ENCODE measurements at regions not wholly inside any gene's neighbourhood (a gene's known extent, or its start where the extent isn't known, plus 50 kb on each side); places are given as distances from the start of the nearest gene placed in this dataset.

DNA sequence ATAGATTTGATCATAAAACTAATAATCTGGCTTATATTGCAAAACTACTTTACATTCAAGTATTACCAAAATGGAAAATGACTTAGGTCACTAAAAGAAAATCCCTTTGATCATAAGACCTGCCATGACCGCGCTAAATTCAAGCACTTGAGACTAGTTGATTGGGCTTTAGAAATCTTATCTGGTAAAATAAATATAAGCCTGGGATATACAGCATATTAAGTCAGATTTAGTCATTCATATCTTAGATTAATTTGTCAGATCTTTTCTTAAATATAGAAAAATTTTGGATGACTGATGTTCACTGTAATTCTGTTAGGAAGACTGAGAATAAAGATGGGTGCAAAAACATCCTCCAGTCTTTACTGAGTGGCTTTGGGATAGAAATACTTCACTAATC lies 450.0 kb downstream of the HTR7 start:
- TF ChIP-seq EZH2 (optimal IDR thresholded peaks at IDR 0.05; ENCODE audit: low read depth, low read length) (no peak), EZH2phosphoT487 (IDR thresholded peaks at IDR 0.05; ENCODE audit: low read length) (no peak)
- TF ChIP-seq, protein P1, sequence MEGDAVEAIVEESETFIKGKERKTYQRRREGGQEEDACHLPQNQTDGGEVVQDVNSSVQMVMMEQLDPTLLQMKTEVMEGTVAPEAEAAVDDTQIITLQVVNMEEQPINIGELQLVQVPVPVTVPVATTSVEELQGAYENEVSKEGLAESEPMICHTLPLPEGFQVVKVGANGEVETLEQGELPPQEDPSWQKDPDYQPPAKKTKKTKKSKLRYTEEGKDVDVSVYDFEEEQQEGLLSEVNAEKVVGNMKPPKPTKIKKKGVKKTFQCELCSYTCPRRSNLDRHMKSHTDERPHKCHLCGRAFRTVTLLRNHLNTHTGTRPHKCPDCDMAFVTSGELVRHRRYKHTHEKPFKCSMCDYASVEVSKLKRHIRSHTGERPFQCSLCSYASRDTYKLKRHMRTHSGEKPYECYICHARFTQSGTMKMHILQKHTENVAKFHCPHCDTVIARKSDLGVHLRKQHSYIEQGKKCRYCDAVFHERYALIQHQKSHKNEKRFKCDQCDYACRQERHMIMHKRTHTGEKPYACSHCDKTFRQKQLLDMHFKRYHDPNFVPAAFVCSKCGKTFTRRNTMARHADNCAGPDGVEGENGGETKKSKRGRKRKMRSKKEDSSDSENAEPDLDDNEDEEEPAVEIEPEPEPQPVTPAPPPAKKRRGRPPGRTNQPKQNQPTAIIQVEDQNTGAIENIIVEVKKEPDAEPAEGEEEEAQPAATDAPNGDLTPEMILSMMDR (IDR thresholded peaks at IDR 0.05; ENCODE audit: low read length): no peak

Data from MM.1S (cell line).